B cell (primary cell): ENCODE measurements at regions not wholly inside any gene's neighbourhood (a gene's known extent, or its start where the extent isn't known, plus 50 kb on each side); places are given as distances from the start of the nearest gene placed in this dataset.

ENCODE experiments used
- ATAC-seq: fragments of 200-7000 bp; cut with Tn5 transposase; one replicate; pipeline ENCODE4 v1.10.0; 2021; ENCODE audit warnings: low read depth, mild to moderate bottlenecking, moderate number of reproducible peaks, moderate library complexity
- CTCF ChIA-PET: fragments of 350-600 bp; sonication (Branson Sonifier 250); formaldehyde crosslinking; loops from one replicate; lab custom pipeline; 2021; ENCODE audit warnings: antibody characterized with exemption, inconsistent platforms; lab: Charles Lee
- POLR2A ChIA-PET: fragments of 350-600 bp; sonication (Branson Sonifier 250); formaldehyde crosslinking; loops from one replicate; lab custom pipeline; 2021; ENCODE audit warnings: antibody characterized with exemption; lab: Charles Lee
- DNase-seq: peaks from one replicate; pipeline ENCODE4 v3.0.0; 2013
- H2AFZ ChIP-seq: 2 replicates; pipeline ENCODE4 v1.6.1; 2012; ENCODE audit warnings: mild to moderate bottlenecking, low read depth, low read length; ENCODE audit not compliant: insufficient read depth, poor library complexity, severe bottlenecking
- H3K27ac ChIP-seq, 2 donors: 1 replicate in 1 of 2; 2 replicates in 1 of 2; pipeline ENCODE4 v1.5.1; 2012 to 2013; ENCODE audit warnings: low read length in 2 of 2, mild to moderate bottlenecking in 2 of 2, moderate library complexity in 1 of 2
- H3K27me3 ChIP-seq, 4 experiments: fragments of 200-600 bp in 1 of 4; sonication (generic) in 1 of 4; replicated peaks in 1 of 4; 1 replicate in 2 of 4; 2 replicates in 2 of 4; pipeline versions ENCODE4 v1.6.1 to v1.7.0; 2013 to 2016; ENCODE audit warnings: low read length in 3 of 4, mild to moderate bottlenecking in 2 of 4, mixed read lengths in 1 of 4, moderate library complexity in 1 of 4; ENCODE audit not compliant: insufficient read depth in 4 of 4, control insufficient read depth in 3 of 4; ENCODE audit errors: control extremely low read depth in 1 of 4
- H3K36me3 ChIP-seq, 2 experiments: replicated peaks in 1 of 2; 1 replicate in 1 of 2; 2 replicates in 1 of 2; pipeline versions ENCODE4 v1.6.1 to v1.7.1; 2013; ENCODE audit warnings: low read length in 1 of 2; ENCODE audit not compliant: insufficient read depth in 2 of 2, control insufficient read depth in 1 of 2; ENCODE audit errors: control extremely low read depth in 1 of 2, extremely low read depth in 1 of 2
- H3K4me1 ChIP-seq, 2 donors: fragments of 200-600 bp in 1 of 2; sonication (generic) in 1 of 2; 1 replicate in 1 of 2; 2 replicates in 1 of 2; pipeline versions ENCODE4 v1.5.1 to v1.6.1; 2013 to 2017; ENCODE audit warnings: low read length in 2 of 2; ENCODE audit not compliant: control insufficient read depth in 2 of 2, insufficient read depth in 2 of 2
- H3K4me2 ChIP-seq: replicated peaks from 2 replicates; pipeline ENCODE3; 2012; ENCODE audit warnings: mild to moderate bottlenecking, low read depth, low read length; ENCODE audit not compliant: poor library complexity, severe bottlenecking
- H3K4me3 ChIP-seq, 5 experiments: fragments of 200-600 bp in 1 of 5; sonication (generic) in 1 of 5; 1 replicate in 3 of 5; 2 replicates in 2 of 5; pipeline versions ENCODE4 v1.5.1 to v1.7.0; 2011 to 2016; ENCODE audit warnings: low read length in 4 of 5, mild to moderate bottlenecking in 4 of 5, low read depth in 2 of 5, control low read depth in 1 of 5, moderate library complexity in 1 of 5; ENCODE audit not compliant: insufficient read depth in 1 of 5; ENCODE audit errors: control extremely low read depth in 1 of 5, extremely low read depth in 1 of 5
- H3K79me2 ChIP-seq: fragments of 200-600 bp; sonication (generic); one replicate; pipeline ENCODE4 v1.6.0; 2016; ENCODE audit warnings: low read length; ENCODE audit not compliant: control insufficient read depth, insufficient read depth
- H3K9ac ChIP-seq: fragments of 200-600 bp; sonication (generic); 2 replicates; pipeline ENCODE4 v1.6.1; 2017; ENCODE audit warnings: mild to moderate bottlenecking, low read length, moderate library complexity
- H3K9me3 ChIP-seq, 3 donors: one replicate each; pipeline versions ENCODE4 v1.6.1 to v1.7.1; 2013; ENCODE audit warnings: low read length in 2 of 3; ENCODE audit not compliant: control insufficient read depth in 2 of 3, insufficient read depth in 1 of 3; ENCODE audit errors: control extremely low read depth in 1 of 3
- H4K20me1 ChIP-seq: 2 replicates; pipeline ENCODE4 v1.6.0; 2012; ENCODE audit warnings: mild to moderate bottlenecking, low read length; ENCODE audit not compliant: insufficient read depth, control insufficient read depth, poor library complexity, severe bottlenecking
- H3K27ac Mint-ChIP-seq: one replicate; pipeline ENCODE4 v1.8.0; 2021; ENCODE audit warnings: mixed read lengths
- H3K27me3 Mint-ChIP-seq: one replicate; pipeline ENCODE4 v1.8.0; 2021; ENCODE audit warnings: mixed read lengths
- H3K4me1 Mint-ChIP-seq: one replicate; pipeline ENCODE4 v1.8.0; 2021; ENCODE audit warnings: mixed read lengths
- H3K4me3 Mint-ChIP-seq: one replicate; pipeline ENCODE4 v1.8.0; 2021; ENCODE audit warnings: mixed read lengths
- H3K9me3 Mint-ChIP-seq: one replicate; pipeline ENCODE4 v1.8.0; 2022; ENCODE audit warnings: mixed read lengths; ENCODE audit not compliant: insufficient read depth
- EZH2 ChIP-seq: IDR thresholded peaks from 2 replicates; pipeline ENCODE4 v1.6.1; 2012; ENCODE audit warnings: borderline replicate concordance, low read depth, mild to moderate bottlenecking, moderate library complexity, low read length; ENCODE audit not compliant: insufficient read depth, poor library complexity, severe bottlenecking
- WGBS: methylation state at CpG from one replicate; pipeline ENCODE4 v1.1.5; 2013; ENCODE audit warnings: missing lambda C conversion rate; ENCODE audit not compliant: insufficient coverage; 5-methylcytosine and 5-hydroxymethylcytosine counted together
- intact Hi-C: fragments of 100-400 bp; cut with micrococcal nuclease; formaldehyde crosslinking; loops from one replicate; pipeline ENCODE4 v1.10.0; 2022
- TF ChIP-seq, protein P1 (sequence below): fragments of 200-600 bp; IDR thresholded peaks from one replicate; pipeline ENCODE4 v1.8.0; 2022; ENCODE audit warnings: antibody characterized with exemption, mild to moderate bottlenecking

DNA sequence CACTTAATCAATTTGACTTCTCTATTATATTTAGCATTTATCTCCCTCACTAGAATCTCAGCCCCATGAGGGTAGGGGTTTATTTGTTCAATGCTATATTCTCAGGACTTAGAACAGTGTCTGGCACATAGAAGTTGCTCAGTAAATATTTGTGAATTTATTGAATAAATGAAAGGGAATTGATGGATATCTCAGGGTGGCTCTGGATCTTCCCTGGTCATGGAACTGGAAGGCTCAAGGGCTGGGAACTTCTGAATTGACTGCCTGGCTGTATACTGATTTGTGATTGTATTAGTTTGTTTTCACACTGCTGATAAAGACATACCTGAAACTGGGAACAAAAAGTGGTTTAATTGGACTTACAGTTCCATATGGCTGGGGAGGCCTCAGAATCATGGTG, 57.2 kb downstream of the KIF4B start:
- Mint-ChIP-seq H3K4me3 (no peak overlapping the region), H3K4me1 (no peaks in the 10 kb centered on the region), H3K27me3 (peaks cover 4% of the 10 kb centered on the region), H3K9me3 (no peaks in the 10 kb centered on the region), H3K27ac (no peak overlapping the region)
- Histone ChIP-seq H3K27ac (no peak overlapping the region), H3K36me3 (no peaks in the 10 kb centered on the region), H3K9me3 (peaks cover 0 to 2% (median 0%) of the 10 kb centered on the region in 3 donors), H4K20me1 (no peaks in the 10 kb centered on the region), H3K4me1 (no peaks in the 10 kb centered on the region), H3K79me2 (no peaks in the 10 kb centered on the region), H3K27me3 (peaks cover 0 to 4% (median 1%) of the 10 kb centered on the region in 4 experiments), H3K4me2 (no peak overlapping the region), H2AFZ (no peak overlapping the region), H3K4me3 (no peak overlapping the region), H3K9ac (no peak overlapping the region)
- DNase-seq (no peak), ATAC-seq (no peak)
- intact Hi-C loops, result no loop called here
- ChIA-PET POLR2A (no interaction called here), CTCF (no interaction called here)
- TF ChIP-seq EZH2, result no peak
- TF ChIP-seq, protein P1, sequence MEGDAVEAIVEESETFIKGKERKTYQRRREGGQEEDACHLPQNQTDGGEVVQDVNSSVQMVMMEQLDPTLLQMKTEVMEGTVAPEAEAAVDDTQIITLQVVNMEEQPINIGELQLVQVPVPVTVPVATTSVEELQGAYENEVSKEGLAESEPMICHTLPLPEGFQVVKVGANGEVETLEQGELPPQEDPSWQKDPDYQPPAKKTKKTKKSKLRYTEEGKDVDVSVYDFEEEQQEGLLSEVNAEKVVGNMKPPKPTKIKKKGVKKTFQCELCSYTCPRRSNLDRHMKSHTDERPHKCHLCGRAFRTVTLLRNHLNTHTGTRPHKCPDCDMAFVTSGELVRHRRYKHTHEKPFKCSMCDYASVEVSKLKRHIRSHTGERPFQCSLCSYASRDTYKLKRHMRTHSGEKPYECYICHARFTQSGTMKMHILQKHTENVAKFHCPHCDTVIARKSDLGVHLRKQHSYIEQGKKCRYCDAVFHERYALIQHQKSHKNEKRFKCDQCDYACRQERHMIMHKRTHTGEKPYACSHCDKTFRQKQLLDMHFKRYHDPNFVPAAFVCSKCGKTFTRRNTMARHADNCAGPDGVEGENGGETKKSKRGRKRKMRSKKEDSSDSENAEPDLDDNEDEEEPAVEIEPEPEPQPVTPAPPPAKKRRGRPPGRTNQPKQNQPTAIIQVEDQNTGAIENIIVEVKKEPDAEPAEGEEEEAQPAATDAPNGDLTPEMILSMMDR, result no peak

DNA sequence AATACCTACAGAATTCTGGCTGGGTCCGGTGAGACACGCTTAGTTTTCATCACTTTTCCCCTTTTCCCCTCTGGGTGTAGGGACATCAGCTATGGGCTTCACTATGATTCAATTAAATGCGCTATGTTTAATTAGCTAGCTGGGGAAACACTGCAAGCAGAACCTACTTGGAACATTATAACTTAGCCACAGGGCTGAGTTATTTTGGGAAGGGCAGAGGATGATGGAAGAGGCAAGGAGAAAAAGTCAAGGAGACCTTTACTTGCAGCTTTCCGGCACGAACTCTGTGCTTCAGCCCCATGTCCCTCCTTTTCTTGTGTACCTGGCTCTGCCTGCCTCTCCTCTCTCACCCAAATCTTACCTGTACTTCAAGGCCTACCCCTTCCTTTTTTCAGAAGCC, 62.8 kb downstream of the KIF4B start:
- H3K9me3 Mint-ChIP-seq, result no peaks in the 10 kb centered on the region
- no peak for ATAC-seq

More for the DNA sequence above, 62.8 kb downstream of the KIF4B start:
- Histone ChIP-seq H3K9me3 (no peaks in the 10 kb centered on the region), H3K79me2 (no peaks in the 10 kb centered on the region), H3K4me1 (no peaks in the 10 kb centered on the region), H2AFZ (no peak overlapping the region), H4K20me1 (no peaks in the 10 kb centered on the region), H3K36me3 (no peaks in the 10 kb centered on the region), H3K4me2 (no peak overlapping the region), H3K27me3 (no peaks in the 10 kb centered on the region), H3K9ac (no peak overlapping the region), H3K4me3 (no peak overlapping the region), H3K27ac (no peak overlapping the region)
- no peaks in the 10 kb centered on the region for H3K4me1 Mint-ChIP-seq
- peaks cover 8% of the 10 kb centered on the region for H3K27me3 Mint-ChIP-seq
- ChIA-PET CTCF (no interaction called here), POLR2A (no interaction called here)
- TF ChIP-seq, protein P1, result no peak
- TF ChIP-seq EZH2, result no peak
- WGBS, result no CpG with 5 or more reads among the region's 5 CpGs
- intact Hi-C loops, result no loop called here
- DNase-seq, result no peak
- no peak overlapping the region for H3K4me3 Mint-ChIP-seq
- H3K27ac Mint-ChIP-seq, result no peak overlapping the region
